ENCODE measurements at regions not wholly inside any gene's neighbourhood (a gene's known extent, or its start where the extent isn't known, plus 50 kb on each side); places are given as distances from the start of the nearest gene placed in this dataset.
A peak's percentile ranks its signal among the peaks of the same experiment; 100 is the strongest.

- DNase-seq (ENCODE audit: low read depth), result no peak
- Histone ChIP-seq H3K36me3 (ENCODE audit: control insufficient read depth, insufficient read depth, low read length) (no peaks in the 10 kb centered on the region), H3K27me3 (ENCODE audit: control insufficient read depth, insufficient read depth, low read length) (no peaks in the 10 kb centered on the region), H3K4me3 (ENCODE audit: low read depth, low read length) (no peak overlapping the region)
- TF ChIP-seq CTCF (IDR thresholded peaks at IDR 0.05; ENCODE audit: insufficient read depth, low read length, poor library complexity, severe bottlenecking), result peak; percentile 55
Measured at GRCh38 chr21:17045214-17045853, 467.5 kb upstream of the CXADR start.

GRCh38 chr21:17048974-17049373 is 463.9 kb upstream of the CXADR start:
- Histone ChIP-seq H3K4me3 (ENCODE audit: low read depth, low read length) (no peak overlapping the region), H3K36me3 (ENCODE audit: control insufficient read depth, insufficient read depth, low read length) (no peaks in the 10 kb centered on the region), H3K27me3 (ENCODE audit: control insufficient read depth, insufficient read depth, low read length) (no peaks in the 10 kb centered on the region)
- TF ChIP-seq CTCF (IDR thresholded peaks at IDR 0.05; ENCODE audit: insufficient read depth, low read length, poor library complexity, severe bottlenecking), result no peak
- no peak for DNase-seq (ENCODE audit: low read depth)

- Histone ChIP-seq H3K4me3 (ENCODE audit: low read depth, low read length) (no peak overlapping the region), H3K27me3 (ENCODE audit: control insufficient read depth, insufficient read depth, low read length) (no peaks in the 10 kb centered on the region), H3K36me3 (ENCODE audit: control insufficient read depth, insufficient read depth, low read length) (no peaks in the 10 kb centered on the region)
- TF ChIP-seq CTCF (IDR thresholded peaks at IDR 0.05; ENCODE audit: insufficient read depth, low read length, poor library complexity, severe bottlenecking), result no peak
- no peak for DNase-seq (ENCODE audit: low read depth)
Measured at GRCh38 chr21:17050156-17050555, 462.7 kb upstream of the CXADR start.

GRCh38 chr21:17050646-17051045 is 462.2 kb upstream of the CXADR start:
- no peak overlapping the region for H3K4me3 ChIP-seq (ENCODE audit: low read depth, low read length)
- no peak for TF ChIP-seq CTCF (IDR thresholded peaks at IDR 0.05; ENCODE audit: insufficient read depth, low read length, poor library complexity, severe bottlenecking)
- DNase-seq (ENCODE audit: low read depth), result no peak

GRCh38 chr21:17051054-17051453 is 461.8 kb upstream of the CXADR start:
- no peak for TF ChIP-seq CTCF (IDR thresholded peaks at IDR 0.05; ENCODE audit: insufficient read depth, low read length, poor library complexity, severe bottlenecking)
- DNase-seq (ENCODE audit: low read depth), result no peak
- H3K36me3 ChIP-seq (ENCODE audit: control insufficient read depth, insufficient read depth, low read length), result no peaks in the 10 kb centered on the region
- no peak overlapping the region for H3K4me3 ChIP-seq (ENCODE audit: low read depth, low read length)
- H3K27me3 ChIP-seq (ENCODE audit: control insufficient read depth, insufficient read depth, low read length), result no peaks in the 10 kb centered on the region

More at GRCh38 chr21:17050646-17051045, 462.2 kb upstream of the CXADR start:
- no peaks in the 10 kb centered on the region for H3K27me3 ChIP-seq (ENCODE audit: control insufficient read depth, insufficient read depth, low read length)
- no peaks in the 10 kb centered on the region for H3K36me3 ChIP-seq (ENCODE audit: control insufficient read depth, insufficient read depth, low read length)

- Histone ChIP-seq H3K4me3 (ENCODE audit: low read depth, low read length) (no peak overlapping the region), H3K27me3 (ENCODE audit: control insufficient read depth, insufficient read depth, low read length) (no peaks in the 10 kb centered on the region), H3K36me3 (ENCODE audit: control insufficient read depth, insufficient read depth, low read length) (no peaks in the 10 kb centered on the region)
- no peak for TF ChIP-seq CTCF (IDR thresholded peaks at IDR 0.05; ENCODE audit: insufficient read depth, low read length, poor library complexity, severe bottlenecking)
- no peak for DNase-seq (ENCODE audit: low read depth)
Measured at GRCh38 chr21:17053321-17053720, 459.5 kb upstream of the CXADR start.
